ENCODE measurements at regions not wholly inside any gene's neighbourhood (a gene's known extent, or its start where the extent isn't known, plus 50 kb on each side); places are given as distances from the start of the nearest gene placed in this dataset.

- DNase-seq (ENCODE audit: extremely low read depth, low read depth) = no peak
These were observed 269.8 kb downstream of the RFC3 start for GRCh38 chr13:34087791-34088190.

GRCh38 chr13:34103854-34104253 is 285.9 kb downstream of the RFC3 start:
- no peak for DNase-seq (ENCODE audit: extremely low read depth, low read depth)

GRCh38 chr13:34104853-34105252 is 286.9 kb downstream of the RFC3 start:
- no peak for DNase-seq (ENCODE audit: extremely low read depth, low read depth)

- DNase-seq (ENCODE audit: extremely low read depth, low read depth) = no peak
These were observed 289.9 kb downstream of the RFC3 start for GRCh38 chr13:34107806-34108205.

GRCh38 chr13:34108410-34108809 is 290.5 kb downstream of the RFC3 start:
- DNase-seq (ENCODE audit: extremely low read depth, low read depth) = no peak

- no peak for DNase-seq (ENCODE audit: extremely low read depth, low read depth)
These were observed 296.6 kb downstream of the RFC3 start for GRCh38 chr13:34114581-34114980.

- DNase-seq (ENCODE audit: extremely low read depth, low read depth) = no peak
These were observed 298.7 kb downstream of the RFC3 start for GRCh38 chr13:34116651-34117050.

- DNase-seq (ENCODE audit: extremely low read depth, low read depth) = no peak
These were observed 306.8 kb downstream of the RFC3 start for GRCh38 chr13:34124666-34125306.

GRCh38 chr13:34127523-34127922 is 309.6 kb downstream of the RFC3 start:
- DNase-seq (ENCODE audit: extremely low read depth, low read depth) = no peak

- no peak for DNase-seq (ENCODE audit: extremely low read depth, low read depth)
These were observed 310.7 kb downstream of the RFC3 start for GRCh38 chr13:34128661-34129060.

- DNase-seq (ENCODE audit: extremely low read depth, low read depth) = no peak
These were observed 311.5 kb downstream of the RFC3 start for GRCh38 chr13:34129436-34129835.

- no peak for DNase-seq (ENCODE audit: extremely low read depth, low read depth)
These were observed 319.3 kb downstream of the RFC3 start for GRCh38 chr13:34137200-34137599.

- DNase-seq (ENCODE audit: extremely low read depth, low read depth) = no peak
These were observed 321.8 kb downstream of the RFC3 start for GRCh38 chr13:34139660-34140227.

- DNase-seq (ENCODE audit: extremely low read depth, low read depth) = no peak
These were observed 325.7 kb downstream of the RFC3 start for GRCh38 chr13:34143637-34144036.

- no peak for DNase-seq (ENCODE audit: extremely low read depth, low read depth)
These were observed 326.2 kb downstream of the RFC3 start for GRCh38 chr13:34144142-34144541.

- DNase-seq (ENCODE audit: extremely low read depth, low read depth) = no peak
These were observed 327.1 kb downstream of the RFC3 start for GRCh38 chr13:34145061-34145460.

GRCh38 chr13:34148359-34148758 is 330.4 kb downstream of the RFC3 start:
- no peak for DNase-seq (ENCODE audit: extremely low read depth, low read depth)

- no peak for DNase-seq (ENCODE audit: extremely low read depth, low read depth)
These were observed 333.9 kb downstream of the RFC3 start for GRCh38 chr13:34151885-34152284.

GRCh38 chr13:34152409-34152808 is 334.5 kb downstream of the RFC3 start:
- no peak for DNase-seq (ENCODE audit: extremely low read depth, low read depth)

- DNase-seq (ENCODE audit: extremely low read depth, low read depth) = no peak
These were observed 335.0 kb downstream of the RFC3 start for GRCh38 chr13:34152996-34153395.

- no peak for DNase-seq (ENCODE audit: extremely low read depth, low read depth)
These were observed 335.7 kb downstream of the RFC3 start for GRCh38 chr13:34153428-34154180.

All from NCI-H460 (cell line).